Pons (tissue), 1 donor: ENCODE measurements at regions not wholly inside any gene's neighbourhood (a gene's known extent, or its start where the extent isn't known, plus 50 kb on each side); places are given as distances from the start of the nearest gene placed in this dataset.

ENCODE experiments used
- DNase-seq: peaks from one replicate; pipeline ENCODE4 v3.0.0-alpha.2; 2016; ENCODE audit warnings: low spot score

GRCh38 chr2:118738524-118739308, 108.7 kb downstream of the EN1 start:
- DNase-seq = peak; percentile 14

- DNase-seq = no peak
Observed at GRCh38 chr2:118738106-118738505, 109.3 kb downstream of the EN1 start.

GRCh38 chr2:118737684-118738083, 109.8 kb downstream of the EN1 start:
- no peak for DNase-seq

- no peak for DNase-seq
Observed at GRCh38 chr2:118732432-118732831, 115.0 kb downstream of the EN1 start.

- no peak for DNase-seq
Observed at GRCh38 chr2:118731413-118731812, 116.0 kb downstream of the EN1 start.

- DNase-seq = no peak
Observed at GRCh38 chr2:118730405-118730804, 117.0 kb downstream of the EN1 start.

- DNase-seq = no peak
Observed at GRCh38 chr2:118729760-118730159, 117.7 kb downstream of the EN1 start.

GRCh38 chr2:118728984-118729383, 118.5 kb downstream of the EN1 start:
- DNase-seq = no peak

GRCh38 chr2:118726821-118727220, 120.6 kb downstream of the EN1 start:
- no peak for DNase-seq

- DNase-seq = no peak
Observed at GRCh38 chr2:118723394-118723793, 124.1 kb downstream of the EN1 start.

- DNase-seq = no peak
Observed at GRCh38 chr2:118722976-118723375, 124.5 kb downstream of the EN1 start.

GRCh38 chr2:118721817-118722551, 125.5 kb downstream of the EN1 start:
- DNase-seq = no peak

GRCh38 chr2:118720866-118721265, 126.6 kb downstream of the EN1 start:
- DNase-seq = no peak

GRCh38 chr2:118718921-118719320, 128.5 kb downstream of the EN1 start:
- no peak for DNase-seq

GRCh38 chr2:118716102-118716501, 131.3 kb downstream of the EN1 start:
- DNase-seq = no peak

- DNase-seq = no peak
Observed at GRCh38 chr2:118714118-118714517, 133.3 kb downstream of the EN1 start.

- no peak for DNase-seq
Observed at GRCh38 chr2:118711603-118712002, 135.8 kb downstream of the EN1 start.

- DNase-seq = no peak
Observed at GRCh38 chr2:118710481-118710880, 137.0 kb downstream of the EN1 start.

- DNase-seq = no peak
Observed at GRCh38 chr2:118709786-118710185, 137.7 kb downstream of the EN1 start.

GRCh38 chr2:118706844-118707243, 140.6 kb downstream of the EN1 start:
- no peak for DNase-seq

GRCh38 chr2:118706371-118706770, 141.1 kb downstream of the EN1 start:
- DNase-seq = no peak

GRCh38 chr2:118705032-118705431, 142.4 kb downstream of the EN1 start:
- no peak for DNase-seq

GRCh38 chr2:118699447-118700175, 147.8 kb downstream of the EN1 start:
- DNase-seq = no peak
